ENCODE measurements at regions not wholly inside any gene's neighbourhood (a gene's known extent, or its start where the extent isn't known, plus 50 kb on each side); places are given as distances from the start of the nearest gene placed in this dataset.
"Not testable (repeated sequence)": the region's sequence is repeated elsewhere in the genome, so short reads cannot be mapped to it uniquely, and the experiment has no call there.

GRCh38 chr6:144528743-144529425 is 243.7 kb downstream of the UTRN start:
- no peak overlapping the region for H3K4me3 ChIP-seq (ENCODE audit: low read depth, low read length)
- DNase-seq (ENCODE audit: low read depth): peak; percentile 50
- TF ChIP-seq, protein P1, sequence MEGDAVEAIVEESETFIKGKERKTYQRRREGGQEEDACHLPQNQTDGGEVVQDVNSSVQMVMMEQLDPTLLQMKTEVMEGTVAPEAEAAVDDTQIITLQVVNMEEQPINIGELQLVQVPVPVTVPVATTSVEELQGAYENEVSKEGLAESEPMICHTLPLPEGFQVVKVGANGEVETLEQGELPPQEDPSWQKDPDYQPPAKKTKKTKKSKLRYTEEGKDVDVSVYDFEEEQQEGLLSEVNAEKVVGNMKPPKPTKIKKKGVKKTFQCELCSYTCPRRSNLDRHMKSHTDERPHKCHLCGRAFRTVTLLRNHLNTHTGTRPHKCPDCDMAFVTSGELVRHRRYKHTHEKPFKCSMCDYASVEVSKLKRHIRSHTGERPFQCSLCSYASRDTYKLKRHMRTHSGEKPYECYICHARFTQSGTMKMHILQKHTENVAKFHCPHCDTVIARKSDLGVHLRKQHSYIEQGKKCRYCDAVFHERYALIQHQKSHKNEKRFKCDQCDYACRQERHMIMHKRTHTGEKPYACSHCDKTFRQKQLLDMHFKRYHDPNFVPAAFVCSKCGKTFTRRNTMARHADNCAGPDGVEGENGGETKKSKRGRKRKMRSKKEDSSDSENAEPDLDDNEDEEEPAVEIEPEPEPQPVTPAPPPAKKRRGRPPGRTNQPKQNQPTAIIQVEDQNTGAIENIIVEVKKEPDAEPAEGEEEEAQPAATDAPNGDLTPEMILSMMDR (conservative IDR thresholded peaks at IDR 0.05; ENCODE audit: low read depth, low read length): no peak

- DNase-seq (ENCODE audit: low read depth): no peak
- H3K4me3 ChIP-seq (ENCODE audit: low read depth, low read length): no peak overlapping the region
- TF ChIP-seq, protein P1 (conservative IDR thresholded peaks at IDR 0.05; ENCODE audit: low read depth, low read length): no peak
These were observed 245.0 kb downstream of the UTRN start for GRCh38 chr6:144530118-144530517.

- DNase-seq (ENCODE audit: low read depth); H3K4me3 ChIP-seq (ENCODE audit: low read depth, low read length): not testable (repeated sequence)
These were observed 247.1 kb downstream of the UTRN start for GRCh38 chr6:144532238-144532637.

GRCh38 chr6:144534180-144534579 is 249.0 kb downstream of the UTRN start:
- no peak for DNase-seq (ENCODE audit: low read depth)

DNA sequence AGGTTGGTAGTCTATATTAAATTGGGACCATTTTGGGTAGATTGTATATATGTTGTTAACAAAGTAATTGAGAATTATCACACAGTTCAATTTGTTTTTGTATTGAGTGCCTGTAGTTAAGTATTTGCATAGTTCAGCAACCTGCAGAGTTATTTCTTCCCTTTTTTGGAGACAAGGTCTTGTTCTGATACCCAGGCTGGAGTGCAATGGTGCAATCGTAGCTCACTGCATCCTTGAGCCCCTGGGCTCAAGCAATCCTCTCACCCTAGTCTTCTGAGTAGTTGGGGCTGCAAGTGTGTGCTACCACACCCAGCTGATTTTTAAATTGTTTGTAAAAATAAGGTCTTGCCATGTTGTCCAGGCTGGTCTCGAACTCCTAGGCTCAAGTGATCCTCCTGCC is 250.5 kb downstream of the UTRN start:
- no peak for DNase-seq (ENCODE audit: low read depth)
- TF ChIP-seq, protein P1 (conservative IDR thresholded peaks at IDR 0.05; ENCODE audit: low read depth, low read length): no peak
- no peak overlapping the region for H3K4me3 ChIP-seq (ENCODE audit: low read depth, low read length)

More at GRCh38 chr6:144534180-144534579, 249.0 kb downstream of the UTRN start:
- TF ChIP-seq, protein P1 (conservative IDR thresholded peaks at IDR 0.05; ENCODE audit: low read depth, low read length): no peak
- H3K4me3 ChIP-seq (ENCODE audit: low read depth, low read length): no peak overlapping the region

GRCh38 chr6:144536079-144536478 is 250.9 kb downstream of the UTRN start:
- no peak for DNase-seq (ENCODE audit: low read depth)
- TF ChIP-seq, protein P1 (conservative IDR thresholded peaks at IDR 0.05; ENCODE audit: low read depth, low read length): no peak
- H3K4me3 ChIP-seq (ENCODE audit: low read depth, low read length): no peak overlapping the region

- TF ChIP-seq, protein P1 (conservative IDR thresholded peaks at IDR 0.05; ENCODE audit: low read depth, low read length): no peak
- no peak for DNase-seq (ENCODE audit: low read depth)
- no peak overlapping the region for H3K4me3 ChIP-seq (ENCODE audit: low read depth, low read length)
These were observed 258.1 kb downstream of the UTRN start for GRCh38 chr6:144543006-144543871.

Measured in choroid plexus epithelial cell (primary cell).